ENCODE measurements at regions not wholly inside any gene's neighbourhood (a gene's known extent, or its start where the extent isn't known, plus 50 kb on each side); places are given as distances from the start of the nearest gene placed in this dataset.

DNA sequence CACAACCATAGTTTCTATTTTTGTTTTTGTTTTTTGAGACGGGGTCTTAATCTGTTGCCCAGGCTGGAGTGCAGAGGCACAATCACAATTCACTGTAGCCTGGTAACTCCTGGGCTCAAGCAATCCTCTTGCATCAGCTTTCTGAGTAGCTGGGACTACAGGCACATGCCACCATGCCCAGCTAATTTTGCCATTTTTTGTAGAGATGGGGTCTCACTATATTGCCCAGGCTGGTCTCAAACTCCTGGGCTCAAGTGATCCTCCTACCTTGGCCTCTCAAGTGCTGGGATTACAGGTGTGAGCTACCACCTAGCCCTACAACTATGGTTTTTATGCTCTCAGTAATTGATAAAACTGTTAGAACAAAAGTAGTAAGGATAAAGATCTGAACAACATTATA is 147.5 kb upstream of the SHB start:
- no peaks in the 10 kb centered on the region for H3K36me3 ChIP-seq (ENCODE audit: control insufficient read depth, insufficient read depth, low read length)
- TF ChIP-seq, protein P1, sequence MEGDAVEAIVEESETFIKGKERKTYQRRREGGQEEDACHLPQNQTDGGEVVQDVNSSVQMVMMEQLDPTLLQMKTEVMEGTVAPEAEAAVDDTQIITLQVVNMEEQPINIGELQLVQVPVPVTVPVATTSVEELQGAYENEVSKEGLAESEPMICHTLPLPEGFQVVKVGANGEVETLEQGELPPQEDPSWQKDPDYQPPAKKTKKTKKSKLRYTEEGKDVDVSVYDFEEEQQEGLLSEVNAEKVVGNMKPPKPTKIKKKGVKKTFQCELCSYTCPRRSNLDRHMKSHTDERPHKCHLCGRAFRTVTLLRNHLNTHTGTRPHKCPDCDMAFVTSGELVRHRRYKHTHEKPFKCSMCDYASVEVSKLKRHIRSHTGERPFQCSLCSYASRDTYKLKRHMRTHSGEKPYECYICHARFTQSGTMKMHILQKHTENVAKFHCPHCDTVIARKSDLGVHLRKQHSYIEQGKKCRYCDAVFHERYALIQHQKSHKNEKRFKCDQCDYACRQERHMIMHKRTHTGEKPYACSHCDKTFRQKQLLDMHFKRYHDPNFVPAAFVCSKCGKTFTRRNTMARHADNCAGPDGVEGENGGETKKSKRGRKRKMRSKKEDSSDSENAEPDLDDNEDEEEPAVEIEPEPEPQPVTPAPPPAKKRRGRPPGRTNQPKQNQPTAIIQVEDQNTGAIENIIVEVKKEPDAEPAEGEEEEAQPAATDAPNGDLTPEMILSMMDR (conservative IDR thresholded peaks at IDR 0.05 in 1 of 2, IDR thresholded peaks at IDR 0.05 in 1 of 2; ENCODE audit: low read depth in 1 of 2, low read length in 2 of 2), result no peak
- no peak for TF ChIP-seq EZH2 (IDR thresholded peaks at IDR 0.05; ENCODE audit: low read length, missing control alignments)
- no peak overlapping the region for H3K4me3 ChIP-seq (replicated peaks in 1 of 4; ENCODE audit: control extremely low read depth in 1 of 4, insufficient read depth in 1 of 4, low read depth in 3 of 4, low read length in 4 of 4)
- no peaks in the 10 kb centered on the region for H4K20me1 ChIP-seq (ENCODE audit: control insufficient read depth, extremely low read depth, insufficient read depth, low read length)
- no peak overlapping the region for H3K4me2 ChIP-seq (ENCODE audit: extremely low read depth, insufficient read depth, low read length)
- no peak for DNase-seq (ENCODE audit: low read depth in 2 of 2)
- no peak overlapping the region for H3K27ac ChIP-seq (ENCODE audit: insufficient read depth, low read length)
- peaks cover 10% of the 10 kb centered on the region for H3K27me3 ChIP-seq (ENCODE audit: control insufficient read depth, insufficient read depth, low read length)
- no peak overlapping the region for H2AFZ ChIP-seq (ENCODE audit: low read length)
- no peak overlapping the region for H3K9ac ChIP-seq (ENCODE audit: insufficient read depth, low read length)
- H3K79me2 ChIP-seq (ENCODE audit: control insufficient read depth, insufficient read depth, low read length), result no peaks in the 10 kb centered on the region
- H3K9me3 ChIP-seq (ENCODE audit: control insufficient read depth, insufficient read depth, low read depth, low read length), result no peaks in the 10 kb centered on the region
- no peaks in the 10 kb centered on the region for H3K4me1 ChIP-seq (ENCODE audit: control insufficient read depth, extremely low read depth, insufficient read depth, low read length)

DNA sequence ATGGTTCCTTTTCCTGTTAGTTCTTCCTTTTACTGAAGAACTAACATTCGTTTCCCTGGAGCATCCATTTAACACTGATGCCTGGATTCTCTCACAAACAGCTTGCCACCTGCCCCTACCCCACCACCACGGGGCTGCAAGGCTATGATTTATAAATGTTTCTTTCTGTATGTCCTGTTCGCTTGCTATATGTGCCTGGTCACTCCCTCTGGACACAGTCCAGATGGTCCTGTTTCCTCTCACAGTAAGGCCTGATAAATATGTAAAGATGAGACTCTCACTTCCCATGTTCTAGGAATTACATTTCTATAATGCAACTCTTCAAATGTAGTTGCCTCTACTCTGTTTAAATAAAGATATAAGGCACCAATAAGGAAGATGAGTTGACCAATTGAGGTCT is 146.4 kb upstream of the SHB start:
- Histone ChIP-seq H3K9me3 (ENCODE audit: control insufficient read depth, insufficient read depth, low read depth, low read length) (no peaks in the 10 kb centered on the region), H4K20me1 (ENCODE audit: control insufficient read depth, extremely low read depth, insufficient read depth, low read length) (no peaks in the 10 kb centered on the region), H3K4me2 (ENCODE audit: extremely low read depth, insufficient read depth, low read length) (no peak overlapping the region), H2AFZ (ENCODE audit: low read length) (no peak overlapping the region), H3K4me1 (ENCODE audit: control insufficient read depth, extremely low read depth, insufficient read depth, low read length) (no peaks in the 10 kb centered on the region), H3K36me3 (ENCODE audit: control insufficient read depth, insufficient read depth, low read length) (no peaks in the 10 kb centered on the region), H3K9ac (ENCODE audit: insufficient read depth, low read length) (no peak overlapping the region), H3K27ac (ENCODE audit: insufficient read depth, low read length) (no peak overlapping the region), H3K79me2 (ENCODE audit: control insufficient read depth, insufficient read depth, low read length) (no peaks in the 10 kb centered on the region), H3K27me3 (ENCODE audit: control insufficient read depth, insufficient read depth, low read length) (peaks cover 10% of the 10 kb centered on the region), H3K4me3 (replicated peaks in 1 of 4; ENCODE audit: control extremely low read depth in 1 of 4, insufficient read depth in 1 of 4, low read depth in 3 of 4, low read length in 4 of 4) (no peak overlapping the region)
- DNase-seq (ENCODE audit: low read depth in 2 of 2), result no peak
- no peak for TF ChIP-seq EZH2 (IDR thresholded peaks at IDR 0.05; ENCODE audit: low read length, missing control alignments)
- TF ChIP-seq, protein P1 (conservative IDR thresholded peaks at IDR 0.05 in 1 of 2, IDR thresholded peaks at IDR 0.05 in 1 of 2; ENCODE audit: low read depth in 1 of 2, low read length in 2 of 2), result no peak

DNA sequence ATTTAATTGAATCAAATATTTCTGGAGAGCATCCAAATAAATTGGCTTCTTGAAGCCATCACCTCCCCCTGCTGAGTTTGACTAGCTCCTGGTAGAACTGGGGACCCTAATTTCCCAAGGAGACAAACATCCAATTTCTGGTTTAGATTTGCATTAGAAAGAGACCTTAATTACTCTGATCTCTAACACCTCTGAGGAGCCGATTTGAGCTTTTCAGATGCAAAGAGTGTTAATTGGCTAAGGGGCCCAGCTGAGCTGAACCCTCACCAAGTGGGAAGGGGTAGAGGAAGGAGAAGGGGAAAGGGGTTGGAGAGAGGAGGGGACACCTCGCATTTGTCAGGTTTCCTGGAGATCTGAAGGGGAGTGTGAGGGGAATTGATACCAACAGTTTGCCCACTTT is 145.4 kb upstream of the SHB start:
- Histone ChIP-seq H2AFZ (ENCODE audit: low read length) (no peak overlapping the region), H3K27me3 (ENCODE audit: control insufficient read depth, insufficient read depth, low read length) (peaks cover 10% of the 10 kb centered on the region), H3K9ac (ENCODE audit: insufficient read depth, low read length) (no peak overlapping the region), H3K79me2 (ENCODE audit: control insufficient read depth, insufficient read depth, low read length) (no peaks in the 10 kb centered on the region), H3K4me3 (replicated peaks in 1 of 4; ENCODE audit: control extremely low read depth in 1 of 4, insufficient read depth in 1 of 4, low read depth in 3 of 4, low read length in 4 of 4) (no peak overlapping the region), H3K27ac (ENCODE audit: insufficient read depth, low read length) (no peak overlapping the region), H4K20me1 (ENCODE audit: control insufficient read depth, extremely low read depth, insufficient read depth, low read length) (no peaks in the 10 kb centered on the region), H3K36me3 (ENCODE audit: control insufficient read depth, insufficient read depth, low read length) (no peaks in the 10 kb centered on the region), H3K9me3 (ENCODE audit: control insufficient read depth, insufficient read depth, low read depth, low read length) (no peaks in the 10 kb centered on the region), H3K4me2 (ENCODE audit: extremely low read depth, insufficient read depth, low read length) (no peak overlapping the region), H3K4me1 (ENCODE audit: control insufficient read depth, extremely low read depth, insufficient read depth, low read length) (no peaks in the 10 kb centered on the region)
- DNase-seq (ENCODE audit: low read depth in 2 of 2), result no peak
- no peak for TF ChIP-seq EZH2 (IDR thresholded peaks at IDR 0.05; ENCODE audit: low read length, missing control alignments)
- TF ChIP-seq, protein P1 (conservative IDR thresholded peaks at IDR 0.05 in 1 of 2, IDR thresholded peaks at IDR 0.05 in 1 of 2; ENCODE audit: low read depth in 1 of 2, low read length in 2 of 2), result no peak
